ENCODE measurements at regions not wholly inside any gene's neighbourhood (a gene's known extent, or its start where the extent isn't known, plus 50 kb on each side); places are given as distances from the start of the nearest gene placed in this dataset.
"Not testable (repeated sequence)": the region's sequence is repeated elsewhere in the genome, so short reads cannot be mapped to it uniquely, and the experiment has no call there.

DNA sequence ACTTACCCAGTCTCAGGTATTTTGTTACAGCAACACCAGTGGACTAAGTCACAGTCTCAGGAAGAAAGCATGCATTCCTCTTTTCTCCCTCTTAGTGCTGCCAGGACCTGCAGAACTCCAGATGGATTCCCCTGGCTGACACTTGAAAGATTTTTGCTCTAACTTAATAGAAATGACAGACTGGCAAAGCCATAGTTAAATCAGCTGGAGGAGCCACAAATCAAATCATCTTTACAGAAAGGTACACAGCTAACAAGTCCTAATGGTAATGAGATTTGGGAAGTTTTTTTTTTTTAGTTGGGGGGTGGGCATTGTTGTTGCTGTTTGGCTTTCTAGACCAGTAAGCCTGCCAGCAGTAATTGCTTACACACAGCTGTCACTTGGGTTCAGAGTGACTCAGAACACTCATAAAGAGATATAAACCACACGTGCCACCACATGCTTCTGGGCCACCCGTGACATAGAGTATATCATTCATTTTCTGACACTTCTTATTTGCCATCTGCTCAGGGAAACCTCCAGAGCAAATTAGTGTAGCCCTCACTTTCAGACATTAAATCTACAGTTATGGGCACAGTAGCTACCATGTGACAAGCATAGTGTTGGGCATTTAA is 72.4 kb downstream of the FH start:
- DNase-seq (ENCODE audit: low spot score): peak; percentile 34

DNA sequence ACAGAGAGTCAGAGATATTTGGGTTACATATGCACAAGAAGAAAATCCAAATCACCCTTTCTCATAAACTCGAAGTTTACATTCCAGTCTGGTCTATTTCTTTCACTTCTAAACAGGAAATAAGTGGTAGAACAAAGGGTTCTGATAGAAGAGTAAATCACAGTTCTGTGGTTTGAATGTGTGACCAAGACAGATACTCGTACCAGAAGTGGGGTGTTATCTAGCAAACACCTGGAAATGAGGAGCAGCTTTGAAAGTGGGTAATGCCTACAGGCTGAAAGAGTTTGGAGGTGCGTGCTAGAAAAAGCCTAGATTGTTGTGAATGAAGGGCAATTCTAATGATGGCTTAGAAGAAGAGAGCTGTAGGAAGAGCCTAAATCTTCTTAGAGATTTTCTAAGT is 74.7 kb downstream of the FH start:
- no peak for DNase-seq (ENCODE audit: low spot score)

DNA sequence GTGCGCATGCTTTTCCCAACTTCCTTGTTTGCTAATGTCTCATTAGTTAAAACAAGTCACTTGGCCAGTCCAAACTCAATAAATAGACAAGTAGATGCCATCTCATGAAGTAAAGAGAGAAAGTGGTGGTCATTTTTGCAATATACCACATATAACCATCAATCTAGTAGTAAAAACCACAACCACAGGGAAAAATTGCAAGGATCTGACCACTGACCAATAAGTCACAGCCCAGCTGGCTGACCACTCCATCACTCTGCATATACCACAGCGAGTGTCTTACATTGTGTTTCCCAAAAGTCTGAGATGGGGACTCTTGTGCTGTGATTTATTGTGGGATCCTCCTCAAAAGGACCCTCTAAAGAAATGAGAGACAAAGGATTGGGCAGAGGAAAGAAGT is 76.0 kb downstream of the FH start:
- DNase-seq (ENCODE audit: low spot score): no peak

DNA sequence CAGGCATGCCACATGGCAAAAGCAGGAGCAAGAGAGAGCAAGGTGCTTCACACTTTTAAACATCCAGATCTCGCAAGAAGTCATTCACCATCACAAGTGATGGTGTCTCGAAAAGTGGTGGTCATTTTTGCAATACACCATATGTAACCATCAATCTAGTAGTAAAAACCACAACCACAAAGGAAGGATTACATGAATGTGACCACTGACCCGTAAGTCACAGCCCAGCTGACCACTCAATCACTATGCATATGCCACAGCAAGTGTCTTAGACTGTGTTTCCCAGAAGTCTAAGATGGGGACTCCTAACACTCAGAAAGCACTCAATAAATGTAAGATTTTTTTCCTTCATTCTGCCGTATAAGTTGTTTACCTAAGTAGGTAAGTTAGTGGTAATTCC is 76.9 kb downstream of the FH start:
- DNase-seq (ENCODE audit: low spot score): no peak

DNA sequence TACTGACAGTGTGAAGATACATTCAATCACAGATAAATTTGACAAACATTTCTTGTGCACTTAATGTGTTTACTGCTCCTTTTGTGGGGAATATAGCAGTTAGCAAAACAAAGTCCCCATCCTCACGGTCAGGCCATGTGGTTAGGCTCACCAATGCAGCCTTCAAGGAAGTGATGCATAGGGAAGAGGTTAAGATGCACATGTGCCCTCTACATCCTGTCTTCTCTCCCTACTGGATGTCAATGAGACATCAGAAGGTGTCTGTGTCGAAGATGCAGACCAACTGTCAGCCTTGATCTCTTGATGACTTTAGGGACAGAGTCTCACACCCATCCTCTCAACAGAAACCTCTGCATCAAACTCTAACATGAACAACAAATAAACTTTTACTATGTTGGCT is 78.7 kb downstream of the FH start:
- no peak for DNase-seq (ENCODE audit: low spot score)

DNA sequence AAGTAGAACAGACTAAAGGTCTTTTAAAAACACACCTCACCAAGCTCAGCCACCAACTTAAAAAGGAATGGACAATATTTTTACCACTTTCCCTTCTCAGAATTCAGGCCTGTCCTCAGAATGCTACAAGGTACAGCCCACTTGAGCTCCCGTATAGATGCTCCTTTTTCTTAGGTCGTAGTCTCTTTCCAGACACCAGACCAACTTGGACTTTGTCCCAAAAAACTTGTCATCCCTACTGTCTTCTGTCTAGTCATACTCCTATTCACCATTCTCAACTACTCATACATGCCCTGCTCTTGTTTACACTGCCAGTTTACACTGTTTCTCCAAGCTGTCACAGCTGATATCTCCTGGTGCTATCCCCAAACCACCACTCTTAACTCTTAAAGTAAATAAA is 80.9 kb downstream of the FH start:
- DNase-seq (ENCODE audit: low spot score): not testable (repeated sequence)

DNA sequence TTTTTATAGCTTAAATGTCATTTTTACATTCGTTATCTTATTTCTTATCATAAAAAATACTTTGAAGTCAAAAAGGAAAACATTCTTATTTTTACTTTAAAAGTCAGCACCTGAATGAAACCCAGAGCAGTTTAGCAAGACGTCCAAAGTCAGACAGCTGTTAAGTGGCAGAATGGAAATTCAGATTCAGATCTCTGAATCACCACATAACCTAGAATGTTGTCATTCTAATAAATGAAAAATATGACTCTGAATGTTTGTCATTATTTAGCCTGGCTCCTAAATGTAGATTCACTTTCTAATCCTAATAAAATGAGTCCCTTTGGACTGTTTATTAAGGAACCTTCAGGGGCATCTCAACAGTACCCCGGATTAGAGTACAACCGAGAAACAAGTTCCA is 75.2 kb upstream of the RGS7 start:
- DNase-seq (ENCODE audit: low spot score): no peak

DNA sequence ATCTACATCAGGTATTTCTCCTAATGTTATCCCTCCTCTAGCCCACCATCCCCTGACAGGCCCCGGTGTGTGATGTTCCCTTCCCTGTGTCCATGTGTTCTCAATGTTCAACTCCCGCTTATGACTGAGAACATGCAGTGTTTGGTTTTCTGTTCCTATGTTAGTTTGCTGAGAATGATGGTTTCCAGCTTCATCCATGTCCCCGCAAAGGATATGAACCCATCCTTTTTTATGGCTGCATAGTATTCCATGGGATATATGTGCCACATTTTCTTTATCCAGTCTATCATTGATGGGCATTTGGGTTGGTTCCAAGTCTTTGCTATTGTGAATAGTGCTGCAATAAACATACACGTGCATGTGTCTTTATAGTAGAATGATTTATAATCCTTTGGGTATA is 68.1 kb upstream of the RGS7 start:
- not testable (repeated sequence) for DNase-seq (ENCODE audit: low spot score)

DNA sequence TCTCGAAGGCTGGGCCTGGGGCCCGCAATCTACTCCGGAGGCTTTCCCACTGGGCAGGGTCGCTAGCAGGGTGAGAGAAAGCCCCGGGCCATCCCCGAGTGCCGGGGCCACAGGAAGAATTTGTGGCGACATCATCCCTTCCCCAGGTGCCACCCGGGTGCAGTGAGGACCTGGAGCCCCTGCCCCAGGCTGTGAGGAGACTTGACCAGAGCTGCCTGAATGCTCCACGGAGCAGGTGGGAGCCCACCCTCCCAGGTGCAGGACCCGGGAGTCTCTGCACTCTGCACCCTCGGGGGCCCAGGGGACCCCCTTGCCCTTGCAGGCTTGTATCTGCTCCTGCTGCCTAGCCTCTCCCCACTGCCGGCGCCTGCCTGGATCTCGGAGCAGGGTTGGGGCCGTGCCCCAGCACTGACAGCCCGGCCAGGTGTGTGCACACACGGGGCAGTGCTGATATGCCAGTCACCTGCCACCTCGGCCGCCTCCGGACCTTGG is 67.5 kb upstream of the RGS7 start:
- DNase-seq (ENCODE audit: low spot score): no peak

DNA sequence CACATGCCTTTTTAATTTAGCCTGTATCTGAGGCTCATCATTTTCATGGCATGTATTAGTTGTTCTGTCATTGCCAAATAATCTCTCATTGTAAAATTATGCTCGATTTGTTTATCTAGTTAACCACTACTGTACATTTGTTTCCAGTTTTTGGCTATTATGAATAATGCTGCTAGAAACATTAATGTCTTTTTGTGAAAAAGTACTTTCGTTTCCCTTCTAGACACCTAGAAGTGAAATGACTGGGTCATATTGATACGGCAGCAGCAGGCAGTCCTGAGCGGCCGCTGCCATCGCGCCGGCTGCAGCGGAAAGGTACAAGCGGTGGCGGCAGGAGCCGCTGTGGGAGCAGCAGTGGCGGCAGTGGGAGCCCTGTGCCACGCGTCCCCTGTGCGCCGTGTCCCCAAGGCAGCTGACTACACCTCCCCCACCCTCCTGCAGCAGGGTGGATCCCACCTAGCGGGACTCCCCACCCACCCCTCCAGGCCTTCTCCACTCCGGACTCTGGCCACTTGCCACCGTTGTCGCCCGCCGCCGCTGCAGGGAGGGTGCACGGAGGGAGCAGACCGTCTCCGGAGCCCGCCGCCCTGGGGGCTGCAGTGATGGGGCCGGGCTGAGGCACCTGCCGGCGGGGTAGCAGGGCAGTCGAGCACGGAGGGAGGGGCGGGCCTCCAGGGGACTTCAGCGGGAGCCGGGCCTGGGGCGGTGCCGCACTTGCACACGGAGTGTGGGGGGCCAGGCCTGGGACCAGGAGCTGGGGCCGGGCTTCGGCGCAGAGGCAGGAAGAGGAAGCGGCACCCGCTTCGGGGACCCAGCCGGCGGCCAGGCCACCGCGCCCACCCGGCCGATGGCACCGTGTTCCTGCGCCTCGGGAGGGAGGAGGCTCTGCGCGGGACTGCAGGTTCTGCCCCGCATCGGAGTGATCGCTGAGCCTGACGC is 66.8 kb upstream of the RGS7 start:
- DNase-seq (ENCODE audit: low spot score): no peak

DNA sequence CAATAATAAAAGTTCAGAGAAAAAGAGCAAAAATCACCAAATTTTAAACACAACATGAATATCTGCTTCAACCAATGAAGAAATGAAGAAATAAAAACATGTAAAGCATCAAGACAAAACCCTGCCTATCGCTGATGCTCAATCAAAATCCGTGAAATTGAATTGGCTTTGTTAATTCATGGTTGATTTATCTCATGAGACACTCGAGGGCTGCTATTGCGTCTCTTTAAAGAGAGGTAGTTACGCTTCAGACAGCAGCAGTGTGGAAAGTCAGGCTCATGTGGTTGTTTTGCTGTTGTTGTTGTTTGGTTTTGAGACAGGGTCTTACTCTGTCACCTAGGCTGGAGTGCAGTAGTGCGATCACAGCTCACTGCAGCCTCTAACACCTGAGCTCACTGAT is 65.5 kb upstream of the RGS7 start:
- DNase-seq (ENCODE audit: low spot score): no peak

DNA sequence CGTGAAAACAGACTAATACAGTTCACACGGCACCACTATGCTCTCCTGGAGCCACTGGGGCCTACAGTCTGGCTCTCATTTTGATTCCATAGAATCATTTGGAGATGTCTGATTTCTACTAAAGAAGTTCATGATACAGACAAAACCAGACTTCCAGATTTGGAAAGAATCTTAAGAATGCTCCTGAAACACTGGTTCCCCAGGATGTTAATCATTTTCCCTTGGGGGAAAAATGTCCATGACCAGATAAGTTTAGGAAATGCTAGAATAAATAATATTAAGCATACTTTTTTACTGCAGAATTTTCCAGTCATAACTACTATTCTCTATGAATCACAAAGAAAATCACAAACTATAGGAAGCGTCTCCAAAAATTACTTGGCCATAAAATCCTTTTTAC is 63.0 kb upstream of the RGS7 start:
- DNase-seq (ENCODE audit: low spot score): no peak

DNA sequence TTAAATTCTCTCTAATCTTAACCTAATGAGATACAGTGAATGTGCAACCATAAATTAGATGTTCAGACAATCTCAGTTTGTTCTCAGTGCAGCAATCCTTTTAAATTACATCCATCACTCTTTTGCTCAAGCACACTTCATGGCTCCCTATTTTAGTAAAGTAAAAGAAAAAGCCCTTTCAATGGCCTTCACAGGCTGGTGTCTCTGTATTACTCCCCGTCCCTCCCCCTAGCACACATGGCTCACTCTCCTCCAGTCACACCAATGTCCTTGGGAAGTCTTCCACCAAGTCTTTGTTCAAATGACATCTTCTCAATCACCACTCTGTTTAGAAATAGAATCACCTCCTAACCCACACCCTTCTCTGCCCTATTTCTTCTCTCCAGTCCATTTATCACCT is 60.3 kb upstream of the RGS7 start:
- no peak for DNase-seq (ENCODE audit: low spot score)

DNA sequence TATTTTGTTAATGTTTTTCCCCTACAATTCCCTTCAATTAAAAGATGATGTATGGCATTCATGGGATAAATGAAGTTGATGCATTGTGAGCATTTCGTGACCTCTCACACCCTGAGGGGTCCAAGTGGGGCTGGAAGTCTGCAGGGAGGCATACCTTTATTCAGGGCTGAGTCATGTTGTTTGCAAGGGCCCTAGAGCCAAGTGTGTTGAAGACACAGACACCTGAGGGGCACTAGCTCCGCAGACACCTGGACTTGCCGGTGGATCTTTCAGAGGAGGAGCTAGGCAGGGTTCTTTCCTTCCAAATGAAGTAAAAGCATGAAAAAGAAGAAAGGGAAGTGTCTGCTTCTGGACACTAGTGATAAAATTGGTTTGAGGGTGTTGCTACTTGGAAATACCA is 57.0 kb upstream of the RGS7 start:
- DNase-seq (ENCODE audit: low spot score): no peak

DNA sequence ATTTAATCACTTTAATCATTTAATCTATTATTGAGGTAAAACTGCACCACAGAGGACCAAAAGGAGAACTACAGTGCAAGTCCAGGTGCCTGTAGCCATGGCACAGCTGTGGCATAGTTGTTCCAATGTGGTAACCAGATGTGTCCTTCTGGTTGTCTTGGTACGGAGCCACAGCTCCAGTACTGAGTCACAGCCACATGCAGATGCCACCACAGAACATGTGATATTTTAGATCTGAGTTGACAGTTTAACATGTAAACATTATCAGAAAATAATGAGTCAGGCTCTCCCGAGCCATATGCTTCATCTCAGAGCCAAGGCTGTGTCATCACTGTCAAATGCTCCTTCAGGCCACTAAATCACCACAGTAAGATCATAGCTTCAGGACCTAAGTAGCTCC is 56.4 kb upstream of the RGS7 start:
- DNase-seq (ENCODE audit: low spot score): peak; percentile 71

DNA sequence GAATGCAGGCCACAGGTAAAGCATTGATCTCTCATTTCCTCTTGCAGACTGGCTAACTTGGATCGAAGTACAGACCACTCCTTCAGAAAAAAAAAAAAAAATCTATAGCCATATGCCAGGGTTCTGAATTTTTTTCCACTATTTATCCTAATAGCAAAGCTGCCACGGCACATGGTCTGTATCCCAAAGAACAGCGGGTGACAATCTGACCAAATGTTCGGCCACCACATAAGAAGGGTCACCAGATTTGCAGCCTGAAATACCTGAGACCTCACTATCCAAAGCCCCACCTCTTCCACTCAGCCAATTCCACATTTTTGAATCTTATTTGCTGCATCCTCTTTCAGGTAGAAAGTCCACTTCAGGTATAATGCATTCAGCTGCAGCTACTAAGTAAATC is 55.6 kb upstream of the RGS7 start:
- no peak for DNase-seq (ENCODE audit: low spot score)

DNA sequence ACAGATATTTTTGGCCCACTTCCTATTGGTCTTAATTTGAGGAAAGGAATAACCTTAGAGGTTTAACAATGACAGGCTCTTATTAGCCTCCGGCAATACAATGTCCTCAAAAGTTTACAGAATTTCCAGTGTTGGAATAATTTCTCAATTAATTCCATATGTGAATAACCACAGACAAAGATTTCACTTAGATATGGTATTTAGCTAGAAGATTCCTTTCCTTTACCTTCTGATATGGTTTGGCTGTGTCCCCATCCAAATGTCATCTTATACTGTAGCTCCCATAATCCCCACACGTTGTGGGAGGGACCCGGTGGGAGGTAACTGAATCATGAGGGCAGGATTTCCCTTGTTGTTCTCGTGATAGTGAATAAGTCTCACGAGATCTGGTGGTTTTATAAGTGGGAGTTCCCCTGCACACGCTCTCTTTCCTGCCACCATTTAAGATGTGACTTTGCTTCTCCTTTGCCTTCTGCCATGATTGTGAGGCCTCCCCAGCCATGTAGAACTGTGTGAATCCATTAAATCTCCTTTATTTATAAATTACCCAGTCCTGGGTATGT is 54.9 kb upstream of the RGS7 start:
- DNase-seq (ENCODE audit: low spot score): no peak

DNA sequence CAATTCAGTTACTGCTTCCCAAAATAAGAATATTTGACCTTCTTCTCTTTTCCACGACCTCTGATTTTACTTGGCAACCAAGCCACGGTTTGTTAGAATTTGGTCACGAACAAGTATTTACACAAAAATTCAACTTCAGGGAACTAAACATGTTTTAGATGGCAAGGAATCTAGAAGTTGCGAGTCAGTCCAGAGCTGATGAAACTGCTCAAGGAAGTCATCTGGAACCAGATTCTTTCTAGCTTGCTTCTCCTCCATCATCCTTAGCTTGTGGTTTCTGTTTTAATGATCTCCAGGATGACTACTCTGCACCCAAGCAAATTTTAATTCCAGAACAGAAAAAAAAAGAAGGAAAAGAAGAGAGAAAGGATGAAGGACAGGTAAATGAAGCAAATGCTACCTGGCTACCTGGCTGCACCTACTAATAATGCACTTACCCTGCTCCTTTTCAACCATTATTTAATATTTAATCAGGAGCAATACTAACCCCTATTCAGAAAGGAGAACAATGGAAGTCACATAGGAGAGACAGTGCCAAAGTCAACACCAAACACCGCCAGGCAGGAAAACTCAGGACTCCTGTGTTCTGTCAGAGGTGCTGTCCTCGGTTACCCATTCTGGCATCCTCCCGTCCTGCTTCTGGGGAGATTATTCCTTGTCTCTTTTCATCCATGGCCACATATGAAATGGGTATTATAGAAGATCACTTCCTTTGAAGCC is 54.2 kb upstream of the RGS7 start:
- DNase-seq (ENCODE audit: low spot score): no peak

DNA sequence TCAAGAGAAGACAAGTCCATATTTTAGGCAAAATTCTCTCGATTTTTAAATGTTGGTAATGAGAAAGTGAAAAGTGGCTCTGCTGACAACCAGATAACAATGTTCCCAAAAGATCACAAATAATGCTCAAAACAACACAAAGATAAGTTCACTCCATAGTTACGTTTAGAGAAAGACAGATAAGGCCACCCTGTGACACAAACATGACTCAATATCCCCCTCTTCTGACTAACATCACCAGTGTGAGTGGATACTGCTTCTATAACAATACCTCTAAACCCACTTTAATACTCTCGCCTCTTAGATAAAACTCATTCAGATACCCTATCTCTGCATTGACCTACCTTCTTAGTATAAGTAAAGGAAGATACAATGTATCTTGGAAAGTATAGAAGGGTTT is 51.2 kb upstream of the RGS7 start:
- no peak for DNase-seq (ENCODE audit: low spot score)

Measured in H4 (cell line).